GM19397 (cell line): ENCODE measurements at regions not wholly inside any gene's neighbourhood (a gene's known extent, or its start where the extent isn't known, plus 50 kb on each side); places are given as distances from the start of the nearest gene placed in this dataset.

Source experiments
- ATAC-seq: cut with Tn5 transposase; IDR thresholded peaks from one replicate; pipeline ENCODE4 v1.9.1; 2021; ENCODE audit warnings: mild to moderate bottlenecking, moderate library complexity; ENCODE audit not compliant: unreplicated experiment

- ATAC-seq, result no peak
Measured at GRCh38 chr14:101188571-101188915, 285.0 kb upstream of the RTL1 start.

DNA sequence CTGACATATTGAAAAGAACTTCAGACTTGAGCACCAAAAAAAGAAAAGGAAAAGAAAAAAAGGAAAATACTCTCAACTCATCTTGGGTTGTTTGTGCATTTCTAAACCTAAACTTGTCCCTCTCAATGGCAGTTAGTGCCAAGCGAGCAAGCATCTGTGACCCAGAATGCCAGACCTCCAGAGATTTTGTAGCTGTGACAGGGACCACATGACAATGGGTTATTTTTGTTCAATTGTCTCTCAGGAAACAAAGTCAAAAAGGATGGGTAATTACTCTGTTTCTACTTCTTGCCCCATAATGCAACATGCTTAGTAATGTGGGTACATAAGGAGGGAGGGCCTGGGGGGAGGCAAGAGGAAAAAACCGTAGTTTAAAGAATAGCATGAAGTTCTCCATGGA is 285.7 kb upstream of the RTL1 start:
- no peak for ATAC-seq

- ATAC-seq, result no peak
Measured at GRCh38 chr14:101189962-101190560, 286.5 kb upstream of the RTL1 start.

DNA sequence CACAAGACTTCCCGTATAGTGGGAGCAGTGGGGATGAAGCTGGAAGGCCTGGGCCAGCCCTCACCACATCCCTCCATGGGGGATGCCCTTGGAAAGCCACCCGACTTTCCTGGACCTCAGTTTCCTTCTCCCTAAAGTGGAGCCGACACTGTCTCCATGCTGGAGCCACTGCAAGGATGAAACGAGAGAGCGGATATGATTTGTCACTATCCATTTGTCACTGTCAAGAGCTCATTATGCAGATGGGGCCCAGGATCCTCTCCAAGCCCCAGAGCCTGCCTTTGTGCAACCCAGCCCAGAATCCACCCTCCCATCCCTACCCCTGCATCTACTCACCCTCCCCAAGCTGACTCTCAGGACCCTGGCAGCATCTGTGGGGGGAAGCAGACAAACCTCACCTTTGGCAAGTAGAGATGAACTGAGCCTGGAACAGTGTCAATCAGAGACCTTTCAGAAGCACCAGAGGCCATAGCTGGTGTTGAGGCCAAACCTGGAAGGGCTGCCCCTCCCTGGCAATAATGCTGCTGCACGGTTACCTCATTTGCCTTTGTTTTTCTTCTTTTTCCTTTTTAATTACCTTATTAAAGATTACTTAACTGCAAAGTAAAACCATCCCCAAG is 287.7 kb upstream of the RTL1 start:
- ATAC-seq, result no peak

DNA sequence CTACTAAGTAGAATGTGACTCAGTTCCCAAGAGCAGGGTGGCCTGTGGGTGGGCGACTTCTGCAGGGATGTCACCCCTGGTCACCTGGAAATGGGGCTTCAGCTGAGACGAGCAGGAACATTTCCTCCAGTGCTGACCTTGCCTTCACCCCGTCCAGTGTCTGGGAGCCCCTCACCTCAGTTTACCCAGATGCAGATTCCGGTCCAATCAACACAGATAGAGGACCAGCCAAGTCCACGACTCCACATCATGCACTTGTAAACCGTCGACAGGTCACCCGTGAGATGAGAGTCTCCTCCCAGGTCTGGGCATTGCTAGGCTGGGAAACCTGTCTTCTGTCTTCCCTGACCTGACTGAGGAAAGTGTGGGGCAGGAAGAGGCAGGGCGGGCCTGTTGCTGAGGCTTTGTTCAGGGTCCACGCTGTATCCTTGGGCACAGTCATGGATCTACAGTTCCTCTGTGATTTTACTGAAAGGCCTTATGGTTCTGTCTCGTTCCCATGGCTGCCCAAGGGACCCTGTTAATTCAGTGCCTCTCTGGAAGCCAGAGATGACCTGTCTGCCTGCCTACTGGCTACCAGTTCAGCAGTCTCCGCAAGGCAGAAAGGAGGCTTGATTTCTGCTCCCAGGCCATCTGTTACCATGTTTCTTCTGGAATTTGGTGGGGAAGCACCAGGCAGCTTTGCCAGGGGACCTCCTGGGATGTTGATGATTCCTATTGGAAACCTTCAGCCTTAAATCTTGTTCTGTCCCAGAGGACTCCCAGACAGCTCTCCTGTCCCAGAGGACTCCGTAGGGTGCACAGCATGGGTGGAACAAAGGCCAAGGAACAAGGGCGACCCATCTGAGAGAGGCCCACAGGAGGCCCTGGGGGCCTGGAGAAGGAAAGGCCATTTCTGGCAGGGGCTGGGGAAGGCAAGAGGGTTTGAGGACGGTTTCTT is 288.5 kb upstream of the RTL1 start:
- ATAC-seq, result no peak

DNA sequence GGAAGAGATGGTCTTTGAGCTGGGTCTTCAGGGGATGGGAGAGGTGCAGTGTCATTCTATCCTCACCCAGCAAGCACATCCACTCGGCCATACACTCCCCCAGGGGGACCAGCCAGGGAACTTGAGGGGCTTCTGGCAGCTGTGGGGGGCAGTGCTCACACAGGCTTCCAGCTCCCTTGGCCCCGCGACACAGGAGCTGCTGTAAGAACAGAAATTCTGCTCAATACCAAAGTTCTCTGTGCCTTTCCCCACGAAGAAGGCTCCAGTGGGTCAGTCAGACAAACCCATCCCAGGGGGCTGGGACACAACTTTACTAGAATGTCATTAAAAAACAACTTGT is 289.1 kb upstream of the RTL1 start:
- no peak for ATAC-seq

DNA sequence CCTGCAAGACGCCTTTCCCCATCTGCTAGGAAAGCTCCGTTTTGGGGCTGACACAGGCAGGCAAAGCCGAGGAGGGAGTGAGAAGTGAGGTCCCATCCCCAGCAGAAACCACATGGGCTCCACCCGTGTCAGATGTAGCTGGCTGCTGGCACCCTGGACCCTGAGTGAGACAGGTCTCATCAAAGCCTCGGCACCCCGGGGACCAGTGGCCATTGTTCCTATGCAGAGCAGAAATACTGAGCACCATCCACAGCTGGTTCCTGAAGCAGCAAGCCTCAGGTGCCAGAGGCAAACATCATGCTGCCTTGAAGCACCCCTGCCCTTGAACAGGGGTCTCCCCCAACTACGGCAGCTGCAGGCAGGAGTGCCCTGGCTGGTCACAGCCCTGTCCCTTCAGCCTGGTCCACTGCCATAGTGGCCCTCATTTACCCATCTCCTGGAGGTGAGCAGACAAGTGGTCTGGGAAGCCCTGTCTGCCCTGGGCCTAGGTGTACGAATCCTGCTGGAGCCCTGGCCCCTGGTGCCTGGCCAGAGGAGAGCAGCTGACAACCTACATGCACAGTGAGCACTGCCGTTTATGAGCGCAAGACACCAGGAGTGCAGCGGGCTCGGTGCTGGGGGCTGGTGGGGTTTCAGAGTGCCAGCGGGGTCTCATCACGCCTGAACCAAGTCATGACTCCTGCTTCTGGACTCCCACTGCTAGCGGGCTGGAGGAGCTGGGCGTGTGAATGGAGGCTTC is 289.8 kb upstream of the RTL1 start:
- ATAC-seq, result no peak

- ATAC-seq, result no peak
Measured at GRCh38 chr14:101193845-101194372, 290.4 kb upstream of the RTL1 start.

GRCh38 chr14:101194373-101195308 is 291.1 kb upstream of the RTL1 start:
- ATAC-seq, result no peak

DNA sequence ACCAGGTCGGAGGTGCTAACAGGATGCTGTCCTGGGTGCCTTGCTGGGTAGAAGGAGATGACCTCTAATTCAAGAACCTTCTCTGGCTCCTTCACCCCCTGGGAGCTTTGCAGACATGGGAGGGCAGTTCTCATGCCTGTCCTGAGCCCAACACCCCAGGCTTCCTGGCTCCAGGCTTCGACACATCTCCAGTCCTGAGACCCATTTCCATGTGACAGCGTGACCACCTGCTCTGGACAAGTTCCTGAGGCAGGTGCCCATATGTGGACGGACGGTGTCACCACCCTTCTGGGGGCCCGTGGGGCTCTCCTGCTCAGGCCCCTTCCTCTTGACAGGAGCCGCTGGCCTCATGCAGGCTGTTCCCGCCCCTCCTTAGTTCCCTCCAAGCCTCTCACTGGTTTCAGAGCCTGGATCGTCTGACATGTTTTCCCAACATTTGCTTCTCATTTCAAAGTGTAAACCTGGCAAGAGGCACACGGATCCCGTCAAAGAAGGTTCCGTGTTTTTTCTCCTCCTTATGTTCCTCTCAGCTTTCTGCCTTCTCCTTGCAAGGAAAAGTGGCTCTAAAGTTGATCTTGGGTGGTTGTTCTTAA is 291.9 kb upstream of the RTL1 start:
- no peak for ATAC-seq

DNA sequence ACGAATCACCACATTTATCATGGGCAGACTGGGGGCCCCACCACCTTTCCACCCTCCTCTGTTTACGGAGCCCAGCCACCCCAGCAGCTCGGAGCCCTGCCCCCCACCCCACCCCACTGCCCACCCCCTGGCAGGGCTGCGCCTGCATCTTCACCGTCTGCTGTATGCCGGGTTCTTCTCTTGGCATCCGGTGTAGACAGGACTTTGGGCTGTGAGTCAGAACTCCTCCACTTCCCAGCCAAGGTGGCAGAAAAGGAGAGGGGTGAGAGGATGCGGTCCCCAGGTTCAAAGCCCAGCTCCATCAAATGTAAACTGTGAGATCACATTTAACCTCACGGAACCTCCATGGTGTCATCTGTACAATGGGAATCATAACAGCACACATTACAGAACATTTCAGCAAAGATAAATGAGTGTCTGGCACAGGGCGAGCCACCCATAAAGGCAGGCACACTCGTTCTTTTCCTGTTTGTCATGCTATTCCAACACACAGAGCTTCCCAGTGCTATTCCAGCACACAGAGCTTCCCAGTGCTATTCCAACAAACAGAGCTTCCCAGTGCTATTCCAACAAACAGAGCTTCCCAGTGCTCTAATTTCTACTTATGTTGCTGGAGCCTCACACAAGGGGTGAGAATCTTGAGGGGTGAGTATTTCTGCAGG is 292.7 kb upstream of the RTL1 start:
- no peak for ATAC-seq

- ATAC-seq, result no peak
Measured at GRCh38 chr14:101196795-101197590, 293.5 kb upstream of the RTL1 start.

GRCh38 chr14:101197595-101198397 is 294.3 kb upstream of the RTL1 start:
- ATAC-seq, result no peak

DNA sequence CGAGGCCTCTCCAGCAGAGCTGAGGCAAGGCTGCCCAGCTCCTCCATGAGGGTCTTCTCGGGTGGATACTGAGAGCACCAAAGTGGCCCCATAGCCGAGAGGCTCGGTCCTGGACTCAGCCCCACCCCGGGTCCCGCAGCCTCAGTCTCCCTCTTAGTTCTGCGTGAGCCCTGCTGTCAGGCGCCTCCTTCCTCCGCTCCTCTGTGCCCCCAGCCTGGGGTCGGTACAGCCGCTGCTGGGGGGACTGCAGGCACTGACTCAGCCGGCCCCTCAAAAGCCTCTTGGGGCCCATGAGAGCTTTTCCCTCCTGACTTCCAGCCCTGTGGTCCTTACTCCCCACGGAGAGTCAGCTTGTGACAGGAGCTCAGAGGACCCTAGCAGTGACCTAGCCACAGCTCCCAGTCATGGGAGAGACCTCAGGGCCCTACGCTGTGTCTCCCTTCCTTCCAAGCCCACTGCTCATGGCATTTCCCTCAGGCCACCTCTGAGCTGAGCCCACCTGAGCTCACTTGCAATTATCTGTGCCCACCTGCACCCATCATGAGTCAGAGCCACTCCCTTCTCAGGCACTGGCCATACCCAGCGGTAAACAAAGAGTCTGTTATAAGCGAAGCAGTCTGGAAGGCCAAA is 295.0 kb upstream of the RTL1 start:
- ATAC-seq, result no peak

DNA sequence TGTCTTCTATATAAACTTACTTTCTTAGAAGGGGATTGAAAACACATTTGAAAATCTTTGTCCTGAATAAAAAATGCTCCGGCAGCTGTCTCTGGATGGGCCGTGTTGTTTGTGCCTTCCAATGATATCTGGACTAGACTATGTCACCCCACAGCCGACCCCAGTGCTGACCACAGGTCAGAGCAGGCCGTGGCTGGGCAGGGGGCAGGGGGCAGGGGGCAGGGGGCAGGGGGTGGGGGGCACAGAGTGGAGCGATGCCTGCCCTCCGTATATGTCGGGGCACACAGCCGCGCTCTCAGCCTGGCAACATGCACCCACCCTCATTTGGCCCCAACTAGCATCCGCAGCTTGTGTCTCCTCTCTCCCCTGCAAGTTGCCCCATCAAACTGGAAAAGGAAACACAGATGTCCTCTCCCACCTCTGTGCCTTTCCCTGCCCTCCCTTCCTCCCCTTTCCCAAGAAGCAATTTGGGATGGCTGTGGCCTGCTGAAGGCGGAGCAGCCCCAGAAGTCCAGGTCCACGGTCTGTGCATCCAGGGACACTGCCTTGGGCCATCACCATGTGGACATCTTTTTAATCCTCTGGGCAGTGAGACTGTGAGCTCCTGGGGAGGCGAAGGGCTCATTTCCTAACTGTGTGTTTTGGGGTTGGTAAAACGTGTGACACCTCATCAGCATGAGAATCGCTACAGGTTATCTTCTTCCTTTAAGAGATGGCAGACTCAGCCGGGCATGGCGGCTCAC is 295.7 kb upstream of the RTL1 start:
- ATAC-seq, result no peak

- no peak for ATAC-seq
Measured at GRCh38 chr14:101200008-101200649, 296.6 kb upstream of the RTL1 start.
